ENCODE measurements at regions not wholly inside any gene's neighbourhood (a gene's known extent, or its start where the extent isn't known, plus 50 kb on each side); places are given as distances from the start of the nearest gene placed in this dataset.

DNA sequence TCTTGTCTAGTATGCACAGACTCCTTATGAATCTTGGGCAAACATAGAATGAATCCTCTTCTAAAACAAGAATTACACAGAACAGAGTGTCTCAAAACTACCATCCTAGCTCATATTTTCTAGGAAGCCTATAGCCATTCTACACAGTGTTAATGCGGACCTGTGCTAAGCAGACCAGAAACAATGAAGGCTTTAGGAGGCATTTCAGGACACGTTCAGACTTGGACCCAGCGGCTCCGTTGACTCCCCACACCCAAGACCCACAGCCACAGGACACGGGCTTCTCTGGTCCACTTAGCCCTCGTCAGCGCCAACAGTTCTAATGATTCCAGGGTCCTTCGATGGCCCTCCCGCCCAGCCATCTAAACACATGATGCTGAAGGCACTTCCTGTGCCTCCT lies 182.2 kb downstream of the BCL11A start:
- DNase-seq (ENCODE audit: low read depth): no peak
- TF ChIP-seq, protein P1, sequence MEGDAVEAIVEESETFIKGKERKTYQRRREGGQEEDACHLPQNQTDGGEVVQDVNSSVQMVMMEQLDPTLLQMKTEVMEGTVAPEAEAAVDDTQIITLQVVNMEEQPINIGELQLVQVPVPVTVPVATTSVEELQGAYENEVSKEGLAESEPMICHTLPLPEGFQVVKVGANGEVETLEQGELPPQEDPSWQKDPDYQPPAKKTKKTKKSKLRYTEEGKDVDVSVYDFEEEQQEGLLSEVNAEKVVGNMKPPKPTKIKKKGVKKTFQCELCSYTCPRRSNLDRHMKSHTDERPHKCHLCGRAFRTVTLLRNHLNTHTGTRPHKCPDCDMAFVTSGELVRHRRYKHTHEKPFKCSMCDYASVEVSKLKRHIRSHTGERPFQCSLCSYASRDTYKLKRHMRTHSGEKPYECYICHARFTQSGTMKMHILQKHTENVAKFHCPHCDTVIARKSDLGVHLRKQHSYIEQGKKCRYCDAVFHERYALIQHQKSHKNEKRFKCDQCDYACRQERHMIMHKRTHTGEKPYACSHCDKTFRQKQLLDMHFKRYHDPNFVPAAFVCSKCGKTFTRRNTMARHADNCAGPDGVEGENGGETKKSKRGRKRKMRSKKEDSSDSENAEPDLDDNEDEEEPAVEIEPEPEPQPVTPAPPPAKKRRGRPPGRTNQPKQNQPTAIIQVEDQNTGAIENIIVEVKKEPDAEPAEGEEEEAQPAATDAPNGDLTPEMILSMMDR (IDR thresholded peaks at IDR 0.05; ENCODE audit: control insufficient read depth, extremely low read depth, insufficient read depth): no peak
- H3K4me3 ChIP-seq (ENCODE audit: low read depth, low read length): no peak overlapping the region

- DNase-seq (ENCODE audit: low read depth): no peak
- H3K4me3 ChIP-seq (ENCODE audit: low read depth, low read length): no peak overlapping the region
- TF ChIP-seq, protein P1 (IDR thresholded peaks at IDR 0.05; ENCODE audit: control insufficient read depth, extremely low read depth, insufficient read depth): no peak
Observed at GRCh38 chr2:60370814-60371213, 182.6 kb downstream of the BCL11A start.

DNA sequence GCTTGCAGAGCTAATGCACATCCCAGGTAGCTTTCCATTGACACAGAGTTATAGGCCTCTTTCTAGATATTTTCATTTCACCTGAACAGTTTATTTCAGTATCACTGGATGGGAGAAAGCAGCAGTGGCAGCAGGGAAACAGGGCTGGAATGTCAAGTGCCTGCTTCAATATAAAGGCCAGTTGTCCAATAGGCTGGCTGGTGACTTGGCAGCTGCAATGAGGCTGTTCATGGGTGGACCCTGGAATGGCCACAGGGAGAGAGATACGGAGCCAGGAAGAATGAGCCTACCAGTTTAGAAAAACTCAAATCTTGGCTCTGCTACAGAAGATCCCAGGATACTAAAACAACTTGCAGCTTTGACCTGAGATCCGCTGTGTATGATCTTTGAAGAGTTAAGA lies 185.0 kb downstream of the BCL11A start:
- H3K4me3 ChIP-seq (ENCODE audit: low read depth, low read length): no peak overlapping the region
- DNase-seq (ENCODE audit: low read depth): no peak
- TF ChIP-seq, protein P1 (IDR thresholded peaks at IDR 0.05; ENCODE audit: control insufficient read depth, extremely low read depth, insufficient read depth): no peak

GRCh38 chr2:60366135-60366712 lies 187.2 kb downstream of the BCL11A start:
- DNase-seq (ENCODE audit: low read depth): no peak
- TF ChIP-seq, protein P1 (IDR thresholded peaks at IDR 0.05; ENCODE audit: control insufficient read depth, extremely low read depth, insufficient read depth): no peak
- H3K4me3 ChIP-seq (ENCODE audit: low read depth, low read length): no peak overlapping the region

- TF ChIP-seq, protein P1 (IDR thresholded peaks at IDR 0.05; ENCODE audit: control insufficient read depth, extremely low read depth, insufficient read depth): no peak
- no peak for DNase-seq (ENCODE audit: low read depth)
- H3K4me3 ChIP-seq (ENCODE audit: low read depth, low read length): no peak overlapping the region
Observed at GRCh38 chr2:60365556-60365955, 187.9 kb downstream of the BCL11A start.

GRCh38 chr2:60364491-60364890 lies 189.0 kb downstream of the BCL11A start:
- no peak overlapping the region for H3K4me3 ChIP-seq (ENCODE audit: low read depth, low read length)
- DNase-seq (ENCODE audit: low read depth): no peak
- TF ChIP-seq, protein P1 (IDR thresholded peaks at IDR 0.05; ENCODE audit: control insufficient read depth, extremely low read depth, insufficient read depth): no peak

- TF ChIP-seq, protein P1 (IDR thresholded peaks at IDR 0.05; ENCODE audit: control insufficient read depth, extremely low read depth, insufficient read depth): no peak
- no peak for DNase-seq (ENCODE audit: low read depth)
- no peak overlapping the region for H3K4me3 ChIP-seq (ENCODE audit: low read depth, low read length)
Observed at GRCh38 chr2:60361498-60361897, 192.0 kb downstream of the BCL11A start.
